GM23338 (cell line): ENCODE measurements at regions not wholly inside any gene's neighbourhood (a gene's known extent, or its start where the extent isn't known, plus 50 kb on each side); places are given as distances from the start of the nearest gene placed in this dataset.

Source experiments
- ATAC-seq: fragments of 200-7000 bp; cut with Tn5 transposase; 3 replicates; pipeline ENCODE4 v1.9.1; 2020
- DNase-seq: peaks from one replicate; pipeline ENCODE4 v3.0.0-alpha.2; 2015; ENCODE audit warnings: low spot score
- H2AFZ ChIP-seq: fragments of 200-600 bp; sonication (generic); 2 replicates; pipeline ENCODE4 v1.8.0; 2016; ENCODE audit warnings: antibody characterized with exemption, mild to moderate bottlenecking, moderate library complexity
- H3F3A ChIP-seq: fragments of 200-600 bp; sonication (generic); replicated peaks from 2 replicates; pipeline ENCODE4 v1.8.0; 2017; ENCODE audit warnings: antibody characterized with exemption, mixed run types, low read depth
- H3K27ac ChIP-seq: fragments of 200-600 bp; sonication (generic); 2 replicates; pipeline ENCODE4 v1.6.1; 2016; ENCODE audit warnings: low read depth
- H3K27me3 ChIP-seq: fragments of 200-600 bp; sonication (generic); 2 replicates; pipeline ENCODE4 v1.8.0; 2016; ENCODE audit warnings: mild to moderate bottlenecking, mixed run types, moderate library complexity; ENCODE audit not compliant: insufficient read depth
- H3K36me3 ChIP-seq: fragments of 200-600 bp; sonication (generic); 2 replicates; pipeline ENCODE4 v1.8.0; 2016; ENCODE audit warnings: mild to moderate bottlenecking; ENCODE audit not compliant: insufficient read depth
- H3K4me1 ChIP-seq: fragments of 200-600 bp; sonication (generic); 2 replicates; pipeline ENCODE4 v1.8.0; 2016; ENCODE audit warnings: mild to moderate bottlenecking, moderate library complexity; ENCODE audit not compliant: insufficient read depth
- H3K4me2 ChIP-seq: fragments of 200-600 bp; sonication (generic); 2 replicates; pipeline ENCODE4 v1.7.1; 2017; ENCODE audit warnings: mixed run types
- H3K4me3 ChIP-seq: fragments of 200-600 bp; sonication (generic); 2 replicates; pipeline ENCODE4 v1.6.1; 2016; ENCODE audit warnings: mixed run types
- H3K79me2 ChIP-seq: fragments of 200-600 bp; sonication (generic); replicated peaks from 2 replicates; pipeline ENCODE4 v1.8.0; 2017; ENCODE audit warnings: mild to moderate bottlenecking; ENCODE audit not compliant: insufficient read depth
- H3K9me2 ChIP-seq: fragments of 200-600 bp; sonication (generic); 2 replicates; pipeline ENCODE4 v1.8.0; 2017; ENCODE audit not compliant: insufficient read depth
- H4K20me1 ChIP-seq: fragments of 200-600 bp; sonication (generic); replicated peaks from 2 replicates; pipeline ENCODE4 v1.8.0; 2017; ENCODE audit warnings: mild to moderate bottlenecking; ENCODE audit not compliant: insufficient read depth
- H3K27ac Mint-ChIP-seq: 2 replicates; pipeline ENCODE4 v1.8.0; 2020; ENCODE audit warnings: inconsistent platforms, mild to moderate bottlenecking, moderate library complexity, mixed read lengths
- H3K27me3 Mint-ChIP-seq: 3 replicates; pipeline ENCODE4 v1.8.0; 2022; ENCODE audit warnings: low read depth, mild to moderate bottlenecking, moderate library complexity, mixed read lengths, inconsistent platforms; ENCODE audit not compliant: insufficient read depth, poor library complexity
- H3K36me3 Mint-ChIP-seq: 3 replicates; pipeline ENCODE4 v1.8.0; 2021; ENCODE audit warnings: low read depth, mild to moderate bottlenecking, inconsistent platforms, moderate library complexity, mixed read lengths
- H3K4me1 Mint-ChIP-seq: 3 replicates; pipeline ENCODE4 v1.8.0; 2020; ENCODE audit warnings: mild to moderate bottlenecking, inconsistent platforms, mixed read lengths
- H3K4me3 Mint-ChIP-seq: 3 replicates; pipeline ENCODE4 v1.8.0; 2021; ENCODE audit warnings: moderate library complexity, mild to moderate bottlenecking, inconsistent platforms, mixed read lengths
- H3K9me3 Mint-ChIP-seq: 3 replicates; pipeline ENCODE4 v1.8.0; 2020; ENCODE audit warnings: moderate library complexity, mild to moderate bottlenecking, inconsistent platforms, mixed read lengths
- CREB1 ChIP-seq: fragments of 250-450 bp; sonication (Bioruptor Pico); IDR thresholded peaks from 2 replicates; pipeline ENCODE4 v1.5.0; 2020; ENCODE audit warnings: low read depth, mild to moderate bottlenecking, moderate library complexity
- EZH2 ChIP-seq: fragments of 200-600 bp; sonication (generic); IDR thresholded peaks from one replicate; pipeline ENCODE4 v1.8.0; 2017; ENCODE audit warnings: antibody characterized with exemption, mild to moderate bottlenecking, low read depth; ENCODE audit not compliant: unreplicated experiment
- EZH2phosphoT487 ChIP-seq: fragments of 200-600 bp; sonication (generic); IDR thresholded peaks from one replicate; pipeline ENCODE4 v1.8.1; 2018; ENCODE audit warnings: antibody characterized with exemption; ENCODE audit not compliant: unreplicated experiment
- JUNB ChIP-seq: IDR thresholded peaks from one replicate; pipeline ENCODE4 v1.6.1; 2016; ENCODE audit warnings: antibody characterized with exemption; ENCODE audit not compliant: unreplicated experiment
- NANOG ChIP-seq: IDR thresholded peaks from 2 replicates; pipeline ENCODE4 v1.6.1; 2016; ENCODE audit warnings: antibody characterized with exemption, borderline replicate concordance
- POLR2AphosphoS5 ChIP-seq: IDR thresholded peaks from 2 replicates; pipeline ENCODE4 v1.6.1; 2016; ENCODE audit warnings: antibody characterized with exemption, low read depth
- STAT1 ChIP-seq: IDR thresholded peaks from one replicate; pipeline ENCODE4 v1.6.1; 2016; ENCODE audit warnings: antibody characterized with exemption; ENCODE audit not compliant: unreplicated experiment
- ZNF331 ChIP-seq: fragments of 250-450 bp; sonication (Bioruptor Pico); IDR thresholded peaks from 2 replicates; pipeline ENCODE4 v1.5.0; 2020; ENCODE audit warnings: low read depth, mild to moderate bottlenecking, moderate library complexity
- TF ChIP-seq, protein P1 (sequence below), 2 experiments: fragments of 200-600 bp in 1 of 2; sonication (generic) in 1 of 2; conservative IDR thresholded peaks; 2 replicates each; pipeline versions ENCODE4 v1.5.1 to v1.6.1; 2016 to 2017; ENCODE audit warnings: antibody characterized with exemption in 2 of 2, low read depth in 2 of 2, mild to moderate bottlenecking in 2 of 2, moderate library complexity in 1 of 2
- TF ChIP-seq, protein P2 (sequence below): IDR thresholded peaks from one replicate; pipeline ENCODE4 v1.6.1; 2018; ENCODE audit warnings: antibody characterized with exemption; ENCODE audit not compliant: unreplicated experiment

DNA sequence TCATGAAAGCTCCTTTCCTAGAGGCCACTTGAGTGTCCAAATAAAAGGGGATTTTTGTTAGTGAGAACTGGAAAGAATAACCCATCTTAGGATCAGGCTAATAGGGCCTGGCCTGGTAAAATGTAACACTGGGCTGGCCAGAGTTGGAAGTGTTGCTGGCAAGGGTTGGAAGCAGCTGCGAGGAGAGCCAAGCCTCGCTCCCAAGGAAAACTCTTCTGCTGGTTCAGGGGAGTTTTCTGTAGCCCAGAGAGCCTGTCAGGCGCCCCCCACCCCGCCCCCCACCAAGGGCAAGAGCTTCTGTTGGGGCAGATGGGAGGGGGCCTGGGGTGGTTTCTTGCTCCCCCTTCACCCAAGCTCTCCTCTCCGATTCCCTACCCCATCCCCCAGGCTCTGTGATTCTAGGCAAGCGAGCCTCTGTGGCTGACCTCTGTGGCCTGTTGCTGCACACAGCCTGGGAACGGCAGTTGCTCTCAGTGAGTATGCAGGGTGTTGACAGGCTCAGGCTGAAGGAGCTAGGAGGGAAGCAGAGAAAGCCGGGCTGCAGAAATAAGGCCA lies 547.8 kb downstream of the CCDC171 start (continued):
- TF ChIP-seq, protein P1, sequence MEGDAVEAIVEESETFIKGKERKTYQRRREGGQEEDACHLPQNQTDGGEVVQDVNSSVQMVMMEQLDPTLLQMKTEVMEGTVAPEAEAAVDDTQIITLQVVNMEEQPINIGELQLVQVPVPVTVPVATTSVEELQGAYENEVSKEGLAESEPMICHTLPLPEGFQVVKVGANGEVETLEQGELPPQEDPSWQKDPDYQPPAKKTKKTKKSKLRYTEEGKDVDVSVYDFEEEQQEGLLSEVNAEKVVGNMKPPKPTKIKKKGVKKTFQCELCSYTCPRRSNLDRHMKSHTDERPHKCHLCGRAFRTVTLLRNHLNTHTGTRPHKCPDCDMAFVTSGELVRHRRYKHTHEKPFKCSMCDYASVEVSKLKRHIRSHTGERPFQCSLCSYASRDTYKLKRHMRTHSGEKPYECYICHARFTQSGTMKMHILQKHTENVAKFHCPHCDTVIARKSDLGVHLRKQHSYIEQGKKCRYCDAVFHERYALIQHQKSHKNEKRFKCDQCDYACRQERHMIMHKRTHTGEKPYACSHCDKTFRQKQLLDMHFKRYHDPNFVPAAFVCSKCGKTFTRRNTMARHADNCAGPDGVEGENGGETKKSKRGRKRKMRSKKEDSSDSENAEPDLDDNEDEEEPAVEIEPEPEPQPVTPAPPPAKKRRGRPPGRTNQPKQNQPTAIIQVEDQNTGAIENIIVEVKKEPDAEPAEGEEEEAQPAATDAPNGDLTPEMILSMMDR (conservative IDR thresholded peaks at IDR 0.05; ENCODE audit: low read depth in 2 of 2): no peak
- TF ChIP-seq JUNB: no peak
- TF ChIP-seq, protein P2, sequence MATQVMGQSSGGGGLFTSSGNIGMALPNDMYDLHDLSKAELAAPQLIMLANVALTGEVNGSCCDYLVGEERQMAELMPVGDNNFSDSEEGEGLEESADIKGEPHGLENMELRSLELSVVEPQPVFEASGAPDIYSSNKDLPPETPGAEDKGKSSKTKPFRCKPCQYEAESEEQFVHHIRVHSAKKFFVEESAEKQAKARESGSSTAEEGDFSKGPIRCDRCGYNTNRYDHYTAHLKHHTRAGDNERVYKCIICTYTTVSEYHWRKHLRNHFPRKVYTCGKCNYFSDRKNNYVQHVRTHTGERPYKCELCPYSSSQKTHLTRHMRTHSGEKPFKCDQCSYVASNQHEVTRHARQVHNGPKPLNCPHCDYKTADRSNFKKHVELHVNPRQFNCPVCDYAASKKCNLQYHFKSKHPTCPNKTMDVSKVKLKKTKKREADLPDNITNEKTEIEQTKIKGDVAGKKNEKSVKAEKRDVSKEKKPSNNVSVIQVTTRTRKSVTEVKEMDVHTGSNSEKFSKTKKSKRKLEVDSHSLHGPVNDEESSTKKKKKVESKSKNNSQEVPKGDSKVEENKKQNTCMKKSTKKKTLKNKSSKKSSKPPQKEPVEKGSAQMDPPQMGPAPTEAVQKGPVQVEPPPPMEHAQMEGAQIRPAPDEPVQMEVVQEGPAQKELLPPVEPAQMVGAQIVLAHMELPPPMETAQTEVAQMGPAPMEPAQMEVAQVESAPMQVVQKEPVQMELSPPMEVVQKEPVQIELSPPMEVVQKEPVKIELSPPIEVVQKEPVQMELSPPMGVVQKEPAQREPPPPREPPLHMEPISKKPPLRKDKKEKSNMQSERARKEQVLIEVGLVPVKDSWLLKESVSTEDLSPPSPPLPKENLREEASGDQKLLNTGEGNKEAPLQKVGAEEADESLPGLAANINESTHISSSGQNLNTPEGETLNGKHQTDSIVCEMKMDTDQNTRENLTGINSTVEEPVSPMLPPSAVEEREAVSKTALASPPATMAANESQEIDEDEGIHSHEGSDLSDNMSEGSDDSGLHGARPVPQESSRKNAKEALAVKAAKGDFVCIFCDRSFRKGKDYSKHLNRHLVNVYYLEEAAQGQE: no peak
- no peak for TF ChIP-seq EZH2phosphoT487
- TF ChIP-seq POLR2AphosphoS5: no peak
- no peak for TF ChIP-seq EZH2
- TF ChIP-seq STAT1: no peak
- no peak for TF ChIP-seq CREB1 (CRISPR knock-in tag)

DNA sequence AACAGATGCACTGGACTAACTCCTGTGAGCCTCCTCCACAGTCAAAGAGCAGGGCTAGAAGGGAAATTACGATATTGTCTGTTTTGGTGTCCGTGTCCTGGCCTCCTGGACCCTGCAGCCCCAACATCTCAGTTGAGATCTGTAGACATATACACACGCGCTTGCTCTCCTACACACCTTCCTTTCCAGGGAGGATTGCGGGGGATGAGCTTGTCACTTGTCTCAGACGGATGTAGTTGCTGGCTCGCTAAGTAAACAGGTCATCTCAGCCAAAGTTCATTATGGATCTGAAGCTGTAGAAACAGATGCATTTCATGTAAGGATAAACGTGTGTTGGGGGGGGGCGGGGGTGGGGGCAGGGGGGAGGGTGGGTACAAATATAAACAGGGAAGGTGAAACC lies 549.3 kb downstream of the CCDC171 start:
- no peak overlapping the region for H2AFZ ChIP-seq
- Mint-ChIP-seq H3K4me3 (no peak overlapping the region), H3K9me3 (no peaks in the 10 kb centered on the region), H3K4me1 (peaks cover 18% of the 10 kb centered on the region), H3K36me3 (no peaks in the 10 kb centered on the region), H3K27ac (no peak overlapping the region), H3K27me3 (peaks cover 5% of the 10 kb centered on the region)
- TF ChIP-seq ZNF331 (CRISPR knock-in tag) (no peak), NANOG (no peak)
- no peaks in the 10 kb centered on the region for H3K9me2 ChIP-seq
- H3K27me3 ChIP-seq: no peaks in the 10 kb centered on the region
- no peak overlapping the region for H3K4me2 ChIP-seq
- no peak for ATAC-seq
- H3F3A ChIP-seq: no peaks in the 10 kb centered on the region
- DNase-seq: no peak
- H3K27ac ChIP-seq: no peak overlapping the region
- no peaks in the 10 kb centered on the region for H4K20me1 ChIP-seq
- H3K79me2 ChIP-seq: no peaks in the 10 kb centered on the region
- H3K4me1 ChIP-seq: no peaks in the 10 kb centered on the region
- no peak overlapping the region for H3K4me3 ChIP-seq
- no peaks in the 10 kb centered on the region for H3K36me3 ChIP-seq
